H1 (cell line): ENCODE measurements at regions not wholly inside any gene's neighbourhood (a gene's known extent, or its start where the extent isn't known, plus 50 kb on each side); places are given as distances from the start of the nearest gene placed in this dataset.

Experiments used
- CTBP2 ChIP-seq: IDR thresholded peaks from 2 replicates; pipeline ENCODE4 v1.7.0; 2011; ENCODE audit warnings: borderline replicate concordance, mild to moderate bottlenecking, moderate library complexity, mixed read lengths, low read length; ENCODE audit not compliant: insufficient read depth, insufficient read length
- JUND ChIP-seq: IDR thresholded peaks from 2 replicates; pipeline ENCODE4 v1.6.1; 2011; ENCODE audit warnings: mild to moderate bottlenecking, improper control_type of control experiment, low read length
- SAP30 ChIP-seq: fragments of 300-600 bp; sonication (generic); IDR thresholded peaks from 2 replicates; pipeline ENCODE4 v1.7.1; 2012; ENCODE audit warnings: low read length, moderate library complexity, mild to moderate bottlenecking, inconsistent platforms; ENCODE audit not compliant: insufficient read depth, insufficient replicate concordance

DNA sequence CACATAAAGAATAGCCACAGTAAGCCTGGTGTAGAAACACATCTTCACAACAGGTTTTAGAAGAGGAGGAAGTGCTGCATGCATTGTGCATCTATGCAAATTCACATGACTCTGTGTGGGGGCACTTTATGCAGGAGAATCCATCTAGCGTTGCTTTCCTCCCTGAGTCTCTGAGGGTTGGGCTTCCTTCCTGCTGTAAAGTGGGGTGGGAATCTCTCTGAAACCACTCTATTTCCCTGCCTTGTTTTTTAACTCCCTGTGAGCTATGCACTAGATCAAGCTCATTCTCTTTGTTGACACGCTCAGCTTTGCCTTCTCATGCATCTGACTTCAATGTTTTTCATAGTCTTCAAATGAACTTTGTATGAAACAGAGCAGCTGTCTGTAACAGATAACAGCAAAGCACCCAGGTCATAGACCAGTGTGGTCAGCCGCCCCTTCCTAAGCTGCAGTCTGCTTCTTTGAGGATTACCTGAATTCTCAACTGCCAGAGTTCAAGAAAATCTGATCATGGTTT is 102.7 kb upstream of the DPH5 start (continued):
- TF ChIP-seq SAP30 = no peak
- TF ChIP-seq JUND = no peak
- no peak for TF ChIP-seq CTBP2
